ENCODE measurements at regions not wholly inside any gene's neighbourhood (a gene's known extent, or its start where the extent isn't known, plus 50 kb on each side); places are given as distances from the start of the nearest gene placed in this dataset.

DNA sequence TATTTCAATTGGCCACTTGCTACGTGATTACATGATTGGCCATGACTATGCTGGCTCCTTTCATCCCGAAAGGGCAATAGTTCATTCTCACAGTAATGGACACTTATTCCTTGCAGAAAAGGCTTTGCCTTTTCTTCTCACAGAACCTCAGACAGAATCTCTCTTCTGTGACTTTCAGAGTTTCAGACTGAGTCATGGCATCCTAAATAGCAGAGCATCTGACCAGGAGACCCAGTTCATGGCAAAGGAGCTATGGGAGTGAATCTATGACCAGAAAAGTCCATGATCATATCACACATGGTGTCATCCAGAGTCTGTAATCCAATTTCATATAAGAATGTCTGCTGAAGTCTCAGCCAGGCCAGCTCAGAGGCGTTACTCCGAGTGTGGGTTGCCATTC is 263.3 kb upstream of the CLNK start:
- Histone ChIP-seq H3K27me3 (no peaks in the 10 kb centered on the region), H3K4me1 (no peaks in the 10 kb centered on the region), H3K36me3 (no peaks in the 10 kb centered on the region), H3K4me3 (no peak overlapping the region), H3K27ac (no peak overlapping the region), H3K9me3 (no peaks in the 10 kb centered on the region)
- no peak for DNase-seq
- intact Hi-C loops (cut with DNase I; ENCODE audit: low total_unique reads): no loop called here
- TF ChIP-seq POLR2A (IDR thresholded peaks at IDR 0.05): no peak
- TF ChIP-seq EP300 (IDR thresholded peaks at IDR 0.05; ENCODE audit: low read depth): no peak
- TF ChIP-seq, protein P1, sequence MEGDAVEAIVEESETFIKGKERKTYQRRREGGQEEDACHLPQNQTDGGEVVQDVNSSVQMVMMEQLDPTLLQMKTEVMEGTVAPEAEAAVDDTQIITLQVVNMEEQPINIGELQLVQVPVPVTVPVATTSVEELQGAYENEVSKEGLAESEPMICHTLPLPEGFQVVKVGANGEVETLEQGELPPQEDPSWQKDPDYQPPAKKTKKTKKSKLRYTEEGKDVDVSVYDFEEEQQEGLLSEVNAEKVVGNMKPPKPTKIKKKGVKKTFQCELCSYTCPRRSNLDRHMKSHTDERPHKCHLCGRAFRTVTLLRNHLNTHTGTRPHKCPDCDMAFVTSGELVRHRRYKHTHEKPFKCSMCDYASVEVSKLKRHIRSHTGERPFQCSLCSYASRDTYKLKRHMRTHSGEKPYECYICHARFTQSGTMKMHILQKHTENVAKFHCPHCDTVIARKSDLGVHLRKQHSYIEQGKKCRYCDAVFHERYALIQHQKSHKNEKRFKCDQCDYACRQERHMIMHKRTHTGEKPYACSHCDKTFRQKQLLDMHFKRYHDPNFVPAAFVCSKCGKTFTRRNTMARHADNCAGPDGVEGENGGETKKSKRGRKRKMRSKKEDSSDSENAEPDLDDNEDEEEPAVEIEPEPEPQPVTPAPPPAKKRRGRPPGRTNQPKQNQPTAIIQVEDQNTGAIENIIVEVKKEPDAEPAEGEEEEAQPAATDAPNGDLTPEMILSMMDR (IDR thresholded peaks at IDR 0.05): no peak
- no peak for TF ChIP-seq POLR2AphosphoS5 (IDR thresholded peaks at IDR 0.05)
- WGBS, 2 donors (ENCODE audit: low coverage in 1 of 2): 96 to 100% methylated on average over 1 to 4 of the region's 4 CpGs
- in situ Hi-C loops (cut with MboI; ENCODE audit: low pct_ligation_motif_present in 1 of 4, low pct_unique_long_range_greater_than_20kb in 1 of 4, low sequenced_read_pairs in 3 of 4): no loop called here

DNA sequence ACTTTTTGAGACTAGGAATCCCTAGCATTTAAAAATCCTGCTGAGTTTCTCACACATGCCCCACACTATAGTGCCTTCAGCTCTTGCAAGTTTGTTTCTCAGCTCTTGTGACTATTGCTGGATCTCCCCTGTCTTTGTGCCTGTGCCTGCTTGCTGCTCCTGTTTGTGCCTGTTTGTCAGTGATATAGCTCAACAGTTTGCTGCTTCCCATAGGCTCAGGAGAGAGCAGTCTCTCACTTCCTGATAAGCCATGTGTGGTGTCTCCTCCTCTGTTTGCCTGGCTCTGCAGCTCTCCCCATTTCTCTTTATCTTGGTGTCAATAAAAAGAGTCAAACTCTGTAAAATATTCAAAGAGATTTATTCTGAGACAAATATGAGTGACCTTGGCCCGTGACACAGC is 259.8 kb upstream of the CLNK start:
- Histone ChIP-seq H3K4me3 (no peak overlapping the region), H3K36me3 (no peaks in the 10 kb centered on the region), H3K9me3 (peaks cover 0 to 8% of the 10 kb centered on the region in 2 donors), H3K27me3 (no peaks in the 10 kb centered on the region), H3K27ac (no peak overlapping the region), H3K4me1 (no peaks in the 10 kb centered on the region)
- in situ Hi-C loops (cut with MboI; ENCODE audit: low pct_ligation_motif_present in 1 of 4, low pct_unique_long_range_greater_than_20kb in 1 of 4, low sequenced_read_pairs in 3 of 4) (no loop called here), intact Hi-C loops (cut with DNase I; ENCODE audit: low total_unique reads) (no loop called here)
- 20 to 42% methylated on average over 1 of the region's 1 CpG for WGBS, 2 donors (ENCODE audit: low coverage in 1 of 2)
- no peak for DNase-seq
- TF ChIP-seq, protein P1 (IDR thresholded peaks at IDR 0.05): no peak

DNA sequence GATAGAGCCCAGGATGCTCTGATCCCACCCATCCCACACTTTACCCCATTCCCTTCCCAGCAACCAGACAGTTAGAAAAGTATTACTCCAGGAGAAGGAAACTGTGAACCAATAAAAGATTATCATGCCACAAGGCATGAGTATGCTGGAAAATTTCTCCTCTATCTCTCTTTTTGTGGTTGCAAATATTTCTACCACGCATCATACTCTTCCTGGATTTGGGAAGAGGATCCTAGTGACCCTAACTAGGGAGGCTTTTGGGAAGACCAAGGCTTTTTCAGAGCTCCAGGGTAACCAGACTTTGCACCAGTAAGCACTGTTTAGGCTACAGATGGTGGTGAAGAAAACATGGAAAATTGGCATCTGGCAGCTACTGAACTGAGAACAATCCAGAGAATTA is 257.6 kb upstream of the CLNK start:
- TF ChIP-seq, protein P1 (IDR thresholded peaks at IDR 0.05): no peak
- no peak for TF ChIP-seq POLR2A (IDR thresholded peaks at IDR 0.05)
- TF ChIP-seq EP300 (IDR thresholded peaks at IDR 0.05; ENCODE audit: low read depth): no peak
- TF ChIP-seq POLR2AphosphoS5 (IDR thresholded peaks at IDR 0.05): no peak
- in situ Hi-C loops (cut with MboI; ENCODE audit: low pct_ligation_motif_present in 1 of 4, low pct_unique_long_range_greater_than_20kb in 1 of 4, low sequenced_read_pairs in 3 of 4): no loop called here
- 80 to 85% methylated on average over 1 of the region's 1 CpG for WGBS, 2 donors (ENCODE audit: low coverage in 1 of 2)

DNA sequence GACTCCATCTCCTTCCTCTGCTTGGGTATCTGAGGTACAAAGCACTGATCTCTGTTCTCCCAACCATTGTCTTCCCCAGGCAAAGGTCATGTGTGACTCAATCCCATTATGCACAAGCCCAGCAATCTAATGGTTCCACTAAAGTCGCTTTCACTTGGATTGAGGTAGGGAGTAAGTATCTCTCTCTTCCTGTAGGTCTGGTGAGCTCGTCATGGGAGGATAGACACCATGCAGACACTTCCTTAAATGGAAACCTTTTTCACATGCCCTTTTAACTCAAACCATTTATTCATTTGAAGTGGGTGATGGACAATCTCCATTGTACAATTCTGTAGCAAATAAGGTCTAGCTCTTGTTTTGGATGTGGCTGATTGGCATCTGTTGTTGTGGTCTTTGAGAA is 245.2 kb upstream of the CLNK start:
- WGBS, 2 donors (ENCODE audit: low coverage in 1 of 2): 81 to 100% methylated on average over 1 to 2 of the region's 2 CpGs

More for the DNA sequence above, 257.6 kb upstream of the CLNK start:
- H3K9me3 ChIP-seq: peaks cover 0 to 8% of the 10 kb centered on the region in 2 donors
- peaks cover 0 to 7% (median 0%) of the 10 kb centered on the region in 4 donors for H3K4me1 ChIP-seq
- no peak for DNase-seq
- no peaks in the 10 kb centered on the region for H3K36me3 ChIP-seq
- intact Hi-C loops (cut with DNase I; ENCODE audit: low total_unique reads): no loop called here
- H3K4me3 ChIP-seq: no peak overlapping the region
- H3K27me3 ChIP-seq: no peaks in the 10 kb centered on the region
- no peak overlapping the region for H3K27ac ChIP-seq

More for the DNA sequence above, 245.2 kb upstream of the CLNK start:
- intact Hi-C loops (cut with DNase I; ENCODE audit: low total_unique reads): no loop called here
- no peaks in the 10 kb centered on the region for H3K27me3 ChIP-seq
- no peaks in the 10 kb centered on the region for H3K36me3 ChIP-seq
- DNase-seq: no peak
- no peak overlapping the region for H3K27ac ChIP-seq
- no peak overlapping the region for H3K4me3 ChIP-seq
- no peaks in the 10 kb centered on the region for H3K4me1 ChIP-seq
- H3K9me3 ChIP-seq: no peaks in the 10 kb centered on the region
- in situ Hi-C loops (cut with MboI; ENCODE audit: low pct_ligation_motif_present in 1 of 4, low pct_unique_long_range_greater_than_20kb in 1 of 4, low sequenced_read_pairs in 3 of 4): no loop called here
- TF ChIP-seq, protein P1 (IDR thresholded peaks at IDR 0.05): no peak
- no peak for TF ChIP-seq POLR2A (IDR thresholded peaks at IDR 0.05)
- no peak for TF ChIP-seq EP300 (IDR thresholded peaks at IDR 0.05; ENCODE audit: low read depth)
